Cardiac muscle cell (in vitro differentiated cells and primary cell): ENCODE measurements at regions not wholly inside any gene's neighbourhood (a gene's known extent, or its start where the extent isn't known, plus 50 kb on each side); places are given as distances from the start of the nearest gene placed in this dataset.

Source experiments
- DNase-seq, 2 donors: peaks; one replicate each; pipeline versions ENCODE4 v3.0.0 to v3.0.0-alpha.2; 2010 to 2017; ENCODE audit warnings: low read depth in 1 of 2, low spot score in 1 of 2
- H3K27ac ChIP-seq: fragments of 200-600 bp; sonication (generic); 2 replicates; pipeline ENCODE4 v1.5.1; 2016
- H3K27me3 ChIP-seq: fragments of 200-600 bp; sonication (generic); 2 replicates; pipeline ENCODE4 v1.6.0; 2016; ENCODE audit warnings: control low read depth
- H3K36me3 ChIP-seq: fragments of 200-600 bp; sonication (generic); 2 replicates; pipeline ENCODE4 v1.5.1; 2016; ENCODE audit warnings: control low read depth
- H3K4me1 ChIP-seq: fragments of 200-600 bp; sonication (generic); 2 replicates; pipeline ENCODE4 v1.8.1; 2017; ENCODE audit warnings: low read depth, mild to moderate bottlenecking, mixed run types
- H3K4me3 ChIP-seq: fragments of 200-600 bp; sonication (generic); 2 replicates; pipeline ENCODE4 v1.5.1; 2016; ENCODE audit warnings: mild to moderate bottlenecking
- H3K9me3 ChIP-seq: fragments of 200-600 bp; sonication (generic); 2 replicates; pipeline ENCODE4 v1.5.1; 2017; ENCODE audit warnings: low read depth, mild to moderate bottlenecking, control low read depth
- TF ChIP-seq, protein P1 (sequence below): IDR thresholded peaks from 2 replicates; pipeline ENCODE4 v1.5.1; 2012; ENCODE audit warnings: low read depth, mild to moderate bottlenecking, low read length

DNA sequence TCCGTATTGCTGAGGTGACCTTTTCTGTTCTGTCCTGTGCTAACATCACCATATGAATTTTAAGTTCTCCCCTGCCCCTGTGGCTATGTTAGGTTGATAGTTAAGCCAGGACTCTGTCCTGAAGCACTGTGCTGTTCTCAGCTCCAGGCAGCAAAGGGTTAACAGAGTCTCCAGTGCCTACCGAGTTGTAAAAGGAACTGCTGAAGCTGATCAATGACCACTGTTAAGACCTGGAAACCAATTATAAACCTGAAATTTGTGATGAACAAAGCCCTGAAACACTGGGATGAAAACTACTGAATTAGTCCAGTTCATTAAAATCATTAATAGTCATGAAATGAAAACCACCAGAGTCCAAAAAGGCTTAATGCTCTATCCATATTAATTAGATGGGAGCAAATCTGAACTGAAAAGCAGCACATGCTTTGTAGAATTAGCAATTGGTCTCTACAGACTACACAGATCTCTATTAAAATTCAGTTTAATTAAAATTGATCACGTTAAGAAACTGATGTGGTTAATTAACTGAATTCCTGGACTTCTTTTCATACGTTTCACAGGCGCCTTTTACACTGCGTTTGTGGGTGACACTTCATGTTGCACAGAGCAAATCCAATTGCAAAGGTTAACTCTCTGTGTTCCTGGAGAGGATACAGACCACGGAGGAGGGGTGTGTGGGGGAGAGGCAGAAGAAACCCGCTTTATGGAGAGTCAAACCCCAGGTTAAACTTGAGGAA lies 188.5 kb upstream of the MPPED2 start:
- H3K4me3 ChIP-seq, result peak overlapping the region; percentile 5
- DNase-seq, result peak in 1 of 2 donors; percentile 57

DNA sequence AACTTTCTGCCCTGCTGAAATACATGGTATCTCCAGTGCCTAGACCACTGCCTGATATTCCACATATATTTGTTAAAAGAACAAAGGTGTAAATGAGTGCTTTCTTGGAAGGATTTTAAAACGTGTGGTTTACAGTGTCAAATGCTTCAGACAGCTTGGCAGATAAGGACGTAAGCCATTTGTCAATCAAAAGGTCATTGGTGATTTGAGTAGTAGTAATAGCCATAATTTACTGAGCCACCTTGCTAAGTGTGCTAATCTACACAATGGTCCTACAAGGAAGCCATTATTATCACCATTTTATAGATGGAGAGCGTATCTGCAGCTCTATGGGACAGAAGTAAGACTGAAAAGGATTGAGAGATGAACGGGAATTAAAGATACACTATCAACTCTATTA lies 186.8 kb upstream of the MPPED2 start:
- no peak overlapping the region for H3K4me3 ChIP-seq
- H3K36me3 ChIP-seq, result no peaks in the 10 kb centered on the region
- no peaks in the 10 kb centered on the region for H3K27me3 ChIP-seq
- no peak for DNase-seq
- H3K27ac ChIP-seq, result no peak overlapping the region
- H3K4me1 ChIP-seq, result peaks cover 29% of the 10 kb centered on the region
- no peaks in the 10 kb centered on the region for H3K9me3 ChIP-seq
- TF ChIP-seq, protein P1, sequence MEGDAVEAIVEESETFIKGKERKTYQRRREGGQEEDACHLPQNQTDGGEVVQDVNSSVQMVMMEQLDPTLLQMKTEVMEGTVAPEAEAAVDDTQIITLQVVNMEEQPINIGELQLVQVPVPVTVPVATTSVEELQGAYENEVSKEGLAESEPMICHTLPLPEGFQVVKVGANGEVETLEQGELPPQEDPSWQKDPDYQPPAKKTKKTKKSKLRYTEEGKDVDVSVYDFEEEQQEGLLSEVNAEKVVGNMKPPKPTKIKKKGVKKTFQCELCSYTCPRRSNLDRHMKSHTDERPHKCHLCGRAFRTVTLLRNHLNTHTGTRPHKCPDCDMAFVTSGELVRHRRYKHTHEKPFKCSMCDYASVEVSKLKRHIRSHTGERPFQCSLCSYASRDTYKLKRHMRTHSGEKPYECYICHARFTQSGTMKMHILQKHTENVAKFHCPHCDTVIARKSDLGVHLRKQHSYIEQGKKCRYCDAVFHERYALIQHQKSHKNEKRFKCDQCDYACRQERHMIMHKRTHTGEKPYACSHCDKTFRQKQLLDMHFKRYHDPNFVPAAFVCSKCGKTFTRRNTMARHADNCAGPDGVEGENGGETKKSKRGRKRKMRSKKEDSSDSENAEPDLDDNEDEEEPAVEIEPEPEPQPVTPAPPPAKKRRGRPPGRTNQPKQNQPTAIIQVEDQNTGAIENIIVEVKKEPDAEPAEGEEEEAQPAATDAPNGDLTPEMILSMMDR, result no peak

More for the DNA sequence above, 188.5 kb upstream of the MPPED2 start:
- no peaks in the 10 kb centered on the region for H3K9me3 ChIP-seq
- no peaks in the 10 kb centered on the region for H3K27me3 ChIP-seq
- H3K36me3 ChIP-seq, result no peaks in the 10 kb centered on the region
- TF ChIP-seq, protein P1, result no peak
- H3K27ac ChIP-seq, result no peak overlapping the region
- H3K4me1 ChIP-seq, result peaks cover 29% of the 10 kb centered on the region

DNA sequence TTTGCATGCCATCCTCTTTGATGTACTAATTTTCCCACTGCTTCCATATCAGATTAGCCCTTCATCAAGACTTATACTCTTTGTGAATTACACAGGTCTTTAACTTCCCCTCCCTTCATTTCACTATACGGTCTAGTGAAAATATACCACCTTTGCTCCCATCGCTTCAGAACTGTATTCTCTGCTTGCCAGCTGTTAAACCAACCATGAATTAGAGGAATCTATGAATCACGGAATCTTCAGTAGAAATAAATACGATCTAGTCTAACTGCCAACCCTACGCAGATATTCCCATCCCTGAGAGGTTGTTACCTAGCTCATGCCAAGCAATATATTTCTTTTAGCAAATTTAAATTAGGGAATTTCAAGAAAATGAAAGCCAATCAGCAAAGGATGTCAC lies 177.8 kb upstream of the MPPED2 start:
- H3K36me3 ChIP-seq, result no peaks in the 10 kb centered on the region
- DNase-seq, result no peak
- no peaks in the 10 kb centered on the region for H3K4me1 ChIP-seq
- TF ChIP-seq, protein P1, result no peak
- H3K27ac ChIP-seq, result no peak overlapping the region
- no peak overlapping the region for H3K4me3 ChIP-seq
- no peaks in the 10 kb centered on the region for H3K27me3 ChIP-seq
- H3K9me3 ChIP-seq, result no peaks in the 10 kb centered on the region

DNA sequence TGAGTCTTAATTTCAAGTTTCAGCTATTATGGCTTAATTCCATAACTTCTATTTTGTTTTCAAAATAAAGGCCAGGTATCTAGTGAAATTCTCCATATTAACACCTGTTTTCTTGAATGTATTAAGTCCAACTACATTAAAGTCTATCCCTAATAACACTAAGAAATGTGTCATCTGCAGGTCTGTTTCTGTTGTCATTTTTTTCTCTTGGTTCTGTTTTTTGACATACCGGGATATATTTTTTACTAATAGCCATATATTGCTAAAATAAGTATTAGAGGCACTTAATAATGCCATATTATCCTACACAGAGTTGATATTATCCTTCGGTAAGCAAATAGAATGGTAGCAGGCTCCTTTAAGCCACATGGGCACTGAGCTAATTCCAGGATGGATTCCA lies 176.0 kb upstream of the MPPED2 start:
- H3K36me3 ChIP-seq, result no peaks in the 10 kb centered on the region
- DNase-seq, result no peak
- TF ChIP-seq, protein P1, result no peak
- H3K9me3 ChIP-seq, result no peaks in the 10 kb centered on the region
- no peak overlapping the region for H3K4me3 ChIP-seq
- no peaks in the 10 kb centered on the region for H3K27me3 ChIP-seq
- no peak overlapping the region for H3K27ac ChIP-seq
- no peaks in the 10 kb centered on the region for H3K4me1 ChIP-seq

DNA sequence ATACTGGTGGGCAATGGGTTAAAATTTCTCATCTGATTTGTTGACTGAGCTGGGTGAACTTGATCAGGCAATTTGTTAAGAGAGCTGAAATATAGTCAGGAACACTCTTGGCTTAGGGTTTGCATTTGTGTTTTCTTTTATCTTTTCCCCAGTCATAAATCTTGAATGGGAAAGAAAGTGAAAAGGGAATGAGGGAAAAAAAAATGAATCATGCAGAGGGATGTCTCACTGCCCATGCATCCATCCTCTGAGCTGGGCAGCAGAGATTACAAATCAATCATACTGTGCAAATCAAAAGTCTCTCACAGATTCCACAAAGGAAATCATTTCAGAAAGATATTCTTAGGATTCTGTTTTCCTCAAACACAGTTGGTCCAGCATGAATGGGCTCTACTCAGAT lies 174.2 kb upstream of the MPPED2 start:
- Histone ChIP-seq H3K36me3 (no peaks in the 10 kb centered on the region), H3K27ac (no peak overlapping the region), H3K4me1 (no peaks in the 10 kb centered on the region), H3K9me3 (no peaks in the 10 kb centered on the region), H3K27me3 (no peaks in the 10 kb centered on the region), H3K4me3 (no peak overlapping the region)
- DNase-seq, result no peak
- TF ChIP-seq, protein P1, result no peak
